Right lobe of liver (tissue), 6 donors: ENCODE measurements at regions not wholly inside any gene's neighbourhood (a gene's known extent, or its start where the extent isn't known, plus 50 kb on each side); places are given as distances from the start of the nearest gene placed in this dataset.

Experiments used
- ATAC-seq, 4 donors: fragments of 200-7000 bp; cut with Tn5 transposase; one replicate each; pipeline ENCODE4 v1.9.1; 2020; ENCODE audit warnings: mild to moderate bottlenecking in 4 of 4, moderate library complexity in 4 of 4
- DNase-seq, 3 donors: peaks; one replicate each; pipeline ENCODE4 v3.0.0-alpha.2; 2020
- H3K27ac ChIP-seq, 3 donors: fragments of 200-600 bp; one replicate each; pipeline ENCODE4 v1.8.0; 2022
- H3K27me3 ChIP-seq, 2 donors: fragments of 200-600 bp; one replicate each; pipeline ENCODE4 v1.8.0; 2022
- H3K36me3 ChIP-seq, 4 donors: fragments of 200-600 bp; sonication (generic) in 1 of 4; one replicate each; pipeline versions ENCODE4 v1.5.1 to v1.8.0; 2017 to 2022; ENCODE audit warnings: control low read depth in 1 of 4
- H3K4me1 ChIP-seq, 4 donors: fragments of 200-600 bp; sonication (generic) in 1 of 4; one replicate each; pipeline versions ENCODE4 v1.5.1 to v1.8.0; 2017 to 2022; ENCODE audit warnings: control low read depth in 1 of 4
- H3K4me3 ChIP-seq, 3 donors: fragments of 200-600 bp; one replicate each; pipeline ENCODE4 v1.8.0; 2022
- H3K9me3 ChIP-seq, 4 donors: fragments of 200-600 bp; sonication (generic) in 1 of 4; one replicate each; pipeline versions ENCODE4 v1.5.1 to v1.8.0; 2017 to 2022; ENCODE audit warnings: control low read depth in 1 of 4
- CTCF ChIP-seq, 4 donors: fragments of 200-600 bp in 3 of 4; fragments of 450-650 bp in 1 of 4; IDR thresholded peaks; one replicate each; pipeline versions ENCODE4 v1.5.1 to v1.8.0; 2016 to 2022; ENCODE audit warnings: antibody characterized with exemption in 4 of 4, mild to moderate bottlenecking in 2 of 4
- POLR2A ChIP-seq: fragments of 450-650 bp; IDR thresholded peaks from one replicate; pipeline ENCODE4 v1.6.1; 2017; ENCODE audit warnings: antibody characterized with exemption, mild to moderate bottlenecking
- WGBS: methylation state at CpG from one replicate; pipeline ENCODE4 v1.1.6; 2018; ENCODE audit warnings: low coverage, low lambda C conversion rate; ENCODE audit not compliant: insufficient coverage; ENCODE audit errors: missing lambda C conversion rate; 5-methylcytosine and 5-hydroxymethylcytosine counted together
- intact Hi-C, 2 donors: fragments of 100-400 bp; cut with DNase I; formaldehyde crosslinking; loops; one replicate each; pipeline versions ENCODE4 v1.11.2 to v1.14.1; 2022
- donor health status: DM: no; HTN: yes; CAD: no.
- donor health status: DM: no; HTN: no; CAD: no.
- donor health status: DM: no; HTN: no; CAD: no.
- donor health status: DM: no; HTN: yes; CAD: no.
- donor health status: DM: no; HTN: yes; CAD: no.

GRCh38 chr17:45703806-45704205 is 80.3 kb upstream of the CRHR1 start:
- ATAC-seq (no peak), DNase-seq (no peak)
- intact Hi-C loops, result no loop called here
- TF ChIP-seq CTCF (IDR thresholded peaks at IDR 0.05), result no peak
- no peaks in the 10 kb centered on the region for H3K4me1 ChIP-seq
- no peaks in the 10 kb centered on the region for H3K9me3 ChIP-seq
- no peak overlapping the region for H3K27ac ChIP-seq
- 50% methylated on average over 1 of the region's 1 CpG for WGBS
- no peaks in the 10 kb centered on the region for H3K36me3 ChIP-seq
- H3K4me3 ChIP-seq, result no peak overlapping the region
- no peaks in the 10 kb centered on the region for H3K27me3 ChIP-seq

GRCh38 chr17:45704251-45704650 is 79.9 kb upstream of the CRHR1 start:
- no peak overlapping the region for H3K4me3 ChIP-seq
- intact Hi-C loops, result no loop called here
- TF ChIP-seq POLR2A (no peak), CTCF (IDR thresholded peaks at IDR 0.05) (no peak)
- H3K36me3 ChIP-seq, result no peaks in the 10 kb centered on the region
- H3K27me3 ChIP-seq, result no peaks in the 10 kb centered on the region
- no peaks in the 10 kb centered on the region for H3K9me3 ChIP-seq
- no peak overlapping the region for H3K27ac ChIP-seq
- no peak for ATAC-seq
- H3K4me1 ChIP-seq, result no peaks in the 10 kb centered on the region
- no peak for DNase-seq
- 38% methylated on average over 2 of the region's 2 CpGs for WGBS

- WGBS, result 40% methylated on average over 3 of the region's 5 CpGs
- TF ChIP-seq POLR2A (no peak), CTCF (IDR thresholded peaks at IDR 0.05) (no peak)
- no peak overlapping the region for H3K4me3 ChIP-seq
- no peaks in the 10 kb centered on the region for H3K27me3 ChIP-seq
- H3K4me1 ChIP-seq, result no peaks in the 10 kb centered on the region
- H3K9me3 ChIP-seq, result no peaks in the 10 kb centered on the region
- no peak overlapping the region for H3K27ac ChIP-seq
- peak in 1 of 4 donors; percentile 95 for ATAC-seq
- intact Hi-C loops, result no loop called here
- no peaks in the 10 kb centered on the region for H3K36me3 ChIP-seq
- DNase-seq, result no peak
Observed at GRCh38 chr17:45705123-45706009, 78.8 kb upstream of the CRHR1 start.

- 100% methylated on average over 1 of the region's 3 CpGs for WGBS
- Histone ChIP-seq H3K4me1 (no peaks in the 10 kb centered on the region), H3K27ac (no peak overlapping the region), H3K36me3 (no peaks in the 10 kb centered on the region), H3K9me3 (no peaks in the 10 kb centered on the region), H3K27me3 (no peaks in the 10 kb centered on the region), H3K4me3 (no peak overlapping the region)
- ATAC-seq (no peak), DNase-seq (no peak)
- intact Hi-C loops, result no loop called here
- TF ChIP-seq CTCF (IDR thresholded peaks at IDR 0.05) (no peak), POLR2A (no peak)
Observed at GRCh38 chr17:45706033-45706432, 78.1 kb upstream of the CRHR1 start.
